ENCODE measurements at regions not wholly inside any gene's neighbourhood (a gene's known extent, or its start where the extent isn't known, plus 50 kb on each side); places are given as distances from the start of the nearest gene placed in this dataset.

GRCh38 chr10:21296575-21297355 lies 228.7 kb downstream of the SKIDA1 start:
- FAIRE-seq = no peak

GRCh38 chr10:21293518-21294356 lies 231.7 kb downstream of the SKIDA1 start:
- H3K4me1 ChIP-seq (ENCODE audit: control insufficient read depth, extremely low read depth, insufficient read depth, low read length) = peaks cover 31% of the 10 kb centered on the region
- FAIRE-seq (no peak), DNase-seq (ENCODE audit: low read depth, low spot score) (no peak)
- peak overlapping the region; percentile 61 for H3K27ac ChIP-seq (ENCODE audit: control insufficient read depth, insufficient read depth, low read length)
- H3K79me2 ChIP-seq (ENCODE audit: control insufficient read depth, insufficient read depth, low read length) = no peaks in the 10 kb centered on the region
- TF ChIP-seq CTCF (optimal IDR thresholded peaks at IDR 0.05 in 1 of 3, IDR thresholded peaks at IDR 0.05 in 1 of 3, conservative IDR thresholded peaks at IDR 0.05 in 1 of 3; ENCODE audit: extremely low read depth in 1 of 3, insufficient read depth in 2 of 3, low read length in 3 of 3) = no peak
- no peak for TF ChIP-seq EZH2 (IDR thresholded peaks at IDR 0.05; ENCODE audit: low read length)
- H3K36me3 ChIP-seq (ENCODE audit: control insufficient read depth in 2 of 2, extremely low read depth in 1 of 2, insufficient read depth in 2 of 2, low read length in 2 of 2) = no peaks in the 10 kb centered on the region
- H3K27me3 ChIP-seq (ENCODE audit: control insufficient read depth, extremely low read depth, insufficient read depth, low read length) = no peaks in the 10 kb centered on the region
- H3K9me1 ChIP-seq (ENCODE audit: control insufficient read depth, extremely low read depth, insufficient read depth, low read length) = no peaks in the 10 kb centered on the region
- H3K4me2 ChIP-seq (ENCODE audit: control insufficient read depth, extremely low read depth, insufficient read depth, low read depth, low read length) = peak overlapping the region; percentile 88
- H3K9ac ChIP-seq (ENCODE audit: control insufficient read depth, extremely low read depth, insufficient read depth, low read length) = no peak overlapping the region
- H3K9me3 ChIP-seq (ENCODE audit: control insufficient read depth, low read depth, low read length) = no peaks in the 10 kb centered on the region
- no peak overlapping the region for H2AFZ ChIP-seq (ENCODE audit: control insufficient read depth, low read length)
- dilution Hi-C loops (cut with MboI; ENCODE audit: extremely low pct_ligation_motif_present, low sequenced_read_pairs) = no loop called here
- no peaks in the 10 kb centered on the region for H4K20me1 ChIP-seq (ENCODE audit: control insufficient read depth, extremely low read depth, insufficient read depth, low read length)
- peak overlapping the region in 1 of 3 experiments; percentile 51 for H3K4me3 ChIP-seq (ENCODE audit: control insufficient read depth in 2 of 3, extremely low read depth in 1 of 3, insufficient read depth in 2 of 3, low read depth in 1 of 3, low read length in 3 of 3)

More at GRCh38 chr10:21296575-21297355, 228.7 kb downstream of the SKIDA1 start:
- TF ChIP-seq EZH2 (IDR thresholded peaks at IDR 0.05; ENCODE audit: low read length) (no peak), CTCF (optimal IDR thresholded peaks at IDR 0.05 in 1 of 3, IDR thresholded peaks at IDR 0.05 in 1 of 3, conservative IDR thresholded peaks at IDR 0.05 in 1 of 3; ENCODE audit: extremely low read depth in 1 of 3, insufficient read depth in 2 of 3, low read length in 3 of 3) (no peak)
- Histone ChIP-seq H3K4me1 (ENCODE audit: control insufficient read depth, extremely low read depth, insufficient read depth, low read length) (peaks cover 30% of the 10 kb centered on the region), H3K9ac (ENCODE audit: control insufficient read depth, extremely low read depth, insufficient read depth, low read length) (no peak overlapping the region), H3K27ac (ENCODE audit: control insufficient read depth, insufficient read depth, low read length) (no peak overlapping the region), H3K4me3 (ENCODE audit: control insufficient read depth in 2 of 3, extremely low read depth in 1 of 3, insufficient read depth in 2 of 3, low read depth in 1 of 3, low read length in 3 of 3) (no peak overlapping the region), H3K36me3 (ENCODE audit: control insufficient read depth in 2 of 2, extremely low read depth in 1 of 2, insufficient read depth in 2 of 2, low read length in 2 of 2) (no peaks in the 10 kb centered on the region), H4K20me1 (ENCODE audit: control insufficient read depth, extremely low read depth, insufficient read depth, low read length) (no peaks in the 10 kb centered on the region), H3K4me2 (ENCODE audit: control insufficient read depth, extremely low read depth, insufficient read depth, low read depth, low read length) (no peak overlapping the region), H3K79me2 (ENCODE audit: control insufficient read depth, insufficient read depth, low read length) (no peaks in the 10 kb centered on the region), H3K9me3 (ENCODE audit: control insufficient read depth, low read depth, low read length) (no peaks in the 10 kb centered on the region), H2AFZ (ENCODE audit: control insufficient read depth, low read length) (no peak overlapping the region), H3K27me3 (ENCODE audit: control insufficient read depth, extremely low read depth, insufficient read depth, low read length) (no peaks in the 10 kb centered on the region), H3K9me1 (ENCODE audit: control insufficient read depth, extremely low read depth, insufficient read depth, low read length) (no peaks in the 10 kb centered on the region)
- DNase-seq (ENCODE audit: low read depth, low spot score) = no peak
- dilution Hi-C loops (cut with MboI; ENCODE audit: extremely low pct_ligation_motif_present, low sequenced_read_pairs) = no loop called here

Data from keratinocyte (primary cell).